Progenitor cell of endocrine pancreas (in vitro differentiated cells): ENCODE measurements at regions not wholly inside any gene's neighbourhood (a gene's known extent, or its start where the extent isn't known, plus 50 kb on each side); places are given as distances from the start of the nearest gene placed in this dataset.
A peak's percentile ranks its signal among the peaks of the same experiment; 100 is the strongest.

Experiments
- DNase-seq: peaks from one replicate; pipeline ENCODE4 v3.0.0; 2021; ENCODE audit warnings: low spot score; ENCODE audit not compliant: unreplicated experiment
- H3K27ac Mint-ChIP-seq: 2 replicates; pipeline ENCODE4 v1.8.0; 2021; ENCODE audit warnings: mild to moderate bottlenecking, moderate library complexity, mixed read lengths
- H3K27me3 Mint-ChIP-seq: 2 replicates; pipeline ENCODE4 v1.8.0; 2021; ENCODE audit warnings: mixed read lengths
- H3K36me3 Mint-ChIP-seq: 2 replicates; pipeline ENCODE4 v1.8.0; 2022; ENCODE audit warnings: mixed read lengths; ENCODE audit not compliant: insufficient read depth
- H3K4me1 Mint-ChIP-seq: 2 replicates; pipeline ENCODE4 v1.8.0; 2021; ENCODE audit warnings: low read depth, mixed read lengths
- H3K4me3 Mint-ChIP-seq: 2 replicates; pipeline ENCODE4 v1.8.0; 2021; ENCODE audit warnings: low read depth, mild to moderate bottlenecking, moderate library complexity, mixed read lengths
- H3K9me3 Mint-ChIP-seq: 2 replicates; pipeline ENCODE4 v1.8.0; 2021; ENCODE audit warnings: low read depth, mixed read lengths
- TF ChIP-seq, protein P1 (sequence below): fragments of 200-600 bp; sonication (generic); IDR thresholded peaks from one replicate; pipeline ENCODE4 v1.5.0; 2021; ENCODE audit warnings: antibody characterized with exemption, mild to moderate bottlenecking; ENCODE audit not compliant: unreplicated experiment

- H3K27me3 Mint-ChIP-seq = no peaks in the 10 kb centered on the region
- TF ChIP-seq, protein P1, sequence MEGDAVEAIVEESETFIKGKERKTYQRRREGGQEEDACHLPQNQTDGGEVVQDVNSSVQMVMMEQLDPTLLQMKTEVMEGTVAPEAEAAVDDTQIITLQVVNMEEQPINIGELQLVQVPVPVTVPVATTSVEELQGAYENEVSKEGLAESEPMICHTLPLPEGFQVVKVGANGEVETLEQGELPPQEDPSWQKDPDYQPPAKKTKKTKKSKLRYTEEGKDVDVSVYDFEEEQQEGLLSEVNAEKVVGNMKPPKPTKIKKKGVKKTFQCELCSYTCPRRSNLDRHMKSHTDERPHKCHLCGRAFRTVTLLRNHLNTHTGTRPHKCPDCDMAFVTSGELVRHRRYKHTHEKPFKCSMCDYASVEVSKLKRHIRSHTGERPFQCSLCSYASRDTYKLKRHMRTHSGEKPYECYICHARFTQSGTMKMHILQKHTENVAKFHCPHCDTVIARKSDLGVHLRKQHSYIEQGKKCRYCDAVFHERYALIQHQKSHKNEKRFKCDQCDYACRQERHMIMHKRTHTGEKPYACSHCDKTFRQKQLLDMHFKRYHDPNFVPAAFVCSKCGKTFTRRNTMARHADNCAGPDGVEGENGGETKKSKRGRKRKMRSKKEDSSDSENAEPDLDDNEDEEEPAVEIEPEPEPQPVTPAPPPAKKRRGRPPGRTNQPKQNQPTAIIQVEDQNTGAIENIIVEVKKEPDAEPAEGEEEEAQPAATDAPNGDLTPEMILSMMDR = no peak
These were observed 234.2 kb upstream of the RGS6 start for GRCh38 chr14:71698027-71698426.

GRCh38 chr14:71698673-71699072, 233.6 kb upstream of the RGS6 start:
- no peak for DNase-seq
- no peaks in the 10 kb centered on the region for H3K27me3 Mint-ChIP-seq
- no peaks in the 10 kb centered on the region for H3K9me3 Mint-ChIP-seq
- TF ChIP-seq, protein P1 = no peak
- peaks cover 26% of the 10 kb centered on the region for H3K36me3 Mint-ChIP-seq
- no peak overlapping the region for H3K27ac Mint-ChIP-seq
- peaks cover 35% of the 10 kb centered on the region for H3K4me1 Mint-ChIP-seq
- H3K4me3 Mint-ChIP-seq = no peak overlapping the region

More at GRCh38 chr14:71698027-71698426, 234.2 kb upstream of the RGS6 start:
- Mint-ChIP-seq H3K9me3 (no peaks in the 10 kb centered on the region), H3K27ac (no peak overlapping the region), H3K36me3 (peaks cover 26% of the 10 kb centered on the region), H3K4me3 (no peak overlapping the region), H3K4me1 (peaks cover 35% of the 10 kb centered on the region)
- no peak for DNase-seq

GRCh38 chr14:71701990-71702389, 230.2 kb upstream of the RGS6 start:
- Mint-ChIP-seq H3K9me3 (no peaks in the 10 kb centered on the region), H3K36me3 (peaks cover 27% of the 10 kb centered on the region), H3K27ac (peak overlapping the region; percentile 79), H3K27me3 (no peaks in the 10 kb centered on the region), H3K4me1 (peaks cover 20% of the 10 kb centered on the region), H3K4me3 (no peak overlapping the region)
- TF ChIP-seq, protein P1 = no peak
- DNase-seq = no peak

DNA sequence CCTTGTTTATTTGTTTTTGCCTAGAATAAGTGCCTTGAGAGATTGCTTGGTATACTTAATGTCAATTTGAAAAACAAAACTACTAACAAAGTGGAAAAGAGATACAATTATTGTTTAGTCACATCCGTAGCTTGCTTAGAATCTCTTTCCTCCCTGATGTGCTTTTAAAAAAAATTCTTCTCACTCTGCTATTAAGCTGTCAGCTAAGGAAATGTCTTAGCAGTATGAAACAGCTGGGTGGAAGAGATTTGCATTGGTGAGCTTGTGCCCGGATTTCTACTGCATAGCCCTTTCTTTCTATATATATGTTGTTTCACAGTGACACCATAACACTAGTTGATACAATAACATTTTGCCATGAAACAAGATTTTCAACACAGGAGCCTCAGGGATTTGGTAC, 229.4 kb upstream of the RGS6 start:
- H3K27ac Mint-ChIP-seq = no peak overlapping the region
- H3K36me3 Mint-ChIP-seq = peaks cover 31% of the 10 kb centered on the region
- H3K4me1 Mint-ChIP-seq = peaks cover 12% of the 10 kb centered on the region
- no peaks in the 10 kb centered on the region for H3K27me3 Mint-ChIP-seq
- DNase-seq = no peak
- H3K9me3 Mint-ChIP-seq = no peaks in the 10 kb centered on the region
- no peak overlapping the region for H3K4me3 Mint-ChIP-seq
- TF ChIP-seq, protein P1 = no peak

DNA sequence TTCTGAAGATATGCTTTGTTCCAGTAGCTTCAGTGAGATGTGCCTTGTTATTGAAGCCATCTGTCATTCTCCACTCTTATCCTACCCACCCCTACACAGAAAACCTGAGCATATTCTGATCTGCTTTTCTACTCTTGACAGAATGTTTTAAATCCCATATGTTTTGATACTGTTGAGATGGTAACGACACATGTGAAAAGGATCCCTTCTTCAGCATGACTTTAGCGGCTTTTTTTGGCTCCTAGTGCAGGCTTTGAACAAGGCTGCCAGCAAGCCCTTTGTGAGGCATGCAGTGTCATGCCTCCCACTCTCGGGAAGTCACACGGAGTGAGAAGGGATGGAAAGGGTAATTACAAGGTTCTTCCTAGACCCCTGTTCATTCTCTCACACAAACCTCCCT, 228.8 kb upstream of the RGS6 start:
- H3K4me3 Mint-ChIP-seq = no peak overlapping the region
- peaks cover 31% of the 10 kb centered on the region for H3K36me3 Mint-ChIP-seq
- DNase-seq = no peak
- TF ChIP-seq, protein P1 = no peak
- H3K27ac Mint-ChIP-seq = no peak overlapping the region
- peaks cover 9% of the 10 kb centered on the region for H3K4me1 Mint-ChIP-seq
- no peaks in the 10 kb centered on the region for H3K27me3 Mint-ChIP-seq
- H3K9me3 Mint-ChIP-seq = no peaks in the 10 kb centered on the region
